GM18873 (cell line): ENCODE measurements at regions not wholly inside any gene's neighbourhood (a gene's known extent, or its start where the extent isn't known, plus 50 kb on each side); places are given as distances from the start of the nearest gene placed in this dataset.

Experiments used
- ATAC-seq: cut with Tn5 transposase; IDR thresholded peaks from one replicate; pipeline ENCODE4 v1.9.1; 2021; ENCODE audit warnings: mild to moderate bottlenecking, moderate library complexity, moderate number of reproducible peaks; ENCODE audit not compliant: unreplicated experiment, low FRiP score

- ATAC-seq = no peak
Observed at GRCh38 chr1:90502696-90503095, 214.4 kb downstream of the BARHL2 start.

DNA sequence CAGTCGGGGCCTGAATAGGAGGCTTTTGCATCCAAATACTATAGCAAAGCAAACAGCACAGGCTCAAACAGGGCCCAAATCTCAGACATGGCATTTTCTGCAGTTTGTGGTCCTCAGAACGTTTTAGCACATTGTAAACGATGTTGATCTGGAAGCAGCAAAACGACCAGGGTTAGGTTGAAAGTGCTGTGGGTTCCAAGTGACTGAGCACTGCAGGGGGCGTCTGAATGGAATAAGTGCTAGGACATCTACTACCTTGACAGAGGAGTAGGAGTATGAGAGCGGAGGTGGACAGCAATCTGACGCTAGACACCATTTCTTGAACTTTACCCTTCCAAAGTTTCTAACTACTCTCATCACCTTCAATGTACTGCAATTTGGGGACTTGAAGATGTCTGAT, 214.9 kb downstream of the BARHL2 start:
- no peak for ATAC-seq

- no peak for ATAC-seq
Observed at GRCh38 chr1:90501281-90501680, 215.8 kb downstream of the BARHL2 start.

DNA sequence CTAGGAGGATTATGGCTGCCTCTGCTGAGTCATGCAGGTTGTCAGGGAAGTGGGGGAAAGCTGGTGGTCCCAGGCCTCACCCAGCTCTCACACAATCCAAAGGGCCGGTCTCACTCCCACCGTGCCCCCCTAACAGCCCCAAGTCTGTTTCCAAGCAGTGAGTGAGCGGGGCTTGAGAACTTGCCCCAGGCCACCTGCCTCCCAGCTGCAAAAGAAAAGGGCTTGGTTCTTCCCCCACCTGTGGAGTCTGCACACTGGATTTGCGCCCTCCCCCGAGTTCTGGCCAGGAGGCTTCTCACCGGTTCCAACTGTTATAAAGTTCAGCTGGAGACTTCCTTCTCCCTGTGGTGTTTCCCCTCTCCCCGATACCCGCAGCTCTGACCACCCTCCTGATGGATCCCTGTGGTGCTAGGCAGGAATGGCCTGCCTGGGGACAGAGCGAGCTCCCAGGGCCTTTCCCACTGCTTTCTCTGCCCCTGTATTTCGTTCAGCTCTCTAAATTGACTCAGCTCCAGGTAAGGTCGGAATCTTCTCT, 222.3 kb downstream of the BARHL2 start:
- ATAC-seq = no peak

DNA sequence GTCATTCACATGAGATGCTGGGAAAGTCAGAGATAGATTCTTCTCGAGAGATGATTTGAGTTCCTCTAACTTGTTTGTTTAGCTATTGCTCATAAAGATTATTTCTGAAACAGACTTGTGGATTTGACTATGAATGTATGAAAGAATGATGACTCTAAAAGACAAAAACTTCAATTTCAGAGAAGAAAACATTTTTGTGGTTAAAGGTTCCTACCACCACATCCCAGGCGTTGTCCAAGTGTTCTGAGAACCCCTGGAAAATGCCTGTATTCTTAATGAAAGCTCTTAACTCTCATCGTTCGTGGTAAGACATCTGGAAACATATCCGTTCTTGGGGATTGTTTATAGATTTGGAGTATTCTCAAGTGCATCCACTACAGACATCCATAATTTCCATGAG, 228.7 kb downstream of the BARHL2 start:
- no peak for ATAC-seq

DNA sequence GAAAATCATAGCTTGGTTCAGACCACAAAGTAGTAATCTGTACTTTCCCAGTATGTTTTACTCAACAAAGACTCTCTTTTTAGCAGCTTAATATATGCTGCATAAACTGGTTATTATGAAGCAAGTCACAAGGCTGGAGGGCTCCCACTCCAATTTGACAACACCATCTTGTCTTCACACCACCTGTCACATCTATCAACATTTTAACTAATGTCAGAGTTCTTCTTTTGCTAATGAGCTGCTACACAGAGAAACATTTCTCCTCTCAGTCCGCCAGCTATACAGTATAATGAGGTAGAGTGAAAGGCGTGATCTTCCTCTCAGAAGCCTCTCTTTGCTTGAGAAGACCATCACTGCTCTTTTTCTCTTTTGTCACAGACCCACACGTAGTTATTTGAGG, 230.1 kb downstream of the BARHL2 start:
- ATAC-seq = no peak

DNA sequence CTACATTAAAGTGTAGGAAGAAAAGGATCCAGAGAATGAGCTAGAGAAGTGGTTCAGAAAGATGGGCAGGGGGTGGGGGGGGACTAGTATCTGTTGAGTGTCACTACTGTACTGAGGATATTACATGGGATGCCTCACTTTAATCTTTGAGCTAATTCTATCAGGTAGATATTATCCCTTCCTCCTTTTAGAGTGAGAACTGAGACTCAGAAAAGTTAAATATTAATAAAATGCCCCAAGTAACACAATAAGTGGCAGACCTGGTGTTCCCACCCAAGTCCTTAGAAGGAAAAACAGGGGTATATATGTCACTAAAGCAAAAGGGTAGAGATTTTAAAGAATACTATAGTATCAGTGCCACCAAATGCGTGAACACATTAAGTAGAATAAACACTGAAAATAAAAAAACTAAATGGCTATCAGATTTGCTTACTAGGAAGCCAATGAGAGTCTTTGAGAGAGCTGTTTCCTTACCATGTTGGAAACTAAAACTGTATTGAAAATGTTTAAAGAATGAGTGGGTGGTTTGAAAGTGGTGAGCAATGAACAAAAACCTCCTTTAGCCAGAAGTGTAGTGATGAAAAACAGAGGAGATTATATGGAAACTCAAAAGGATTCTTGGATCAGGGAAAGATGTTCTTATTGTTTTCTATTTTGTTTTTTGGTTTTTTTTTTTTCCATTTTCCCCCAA, 230.8 kb downstream of the BARHL2 start:
- no peak for ATAC-seq

DNA sequence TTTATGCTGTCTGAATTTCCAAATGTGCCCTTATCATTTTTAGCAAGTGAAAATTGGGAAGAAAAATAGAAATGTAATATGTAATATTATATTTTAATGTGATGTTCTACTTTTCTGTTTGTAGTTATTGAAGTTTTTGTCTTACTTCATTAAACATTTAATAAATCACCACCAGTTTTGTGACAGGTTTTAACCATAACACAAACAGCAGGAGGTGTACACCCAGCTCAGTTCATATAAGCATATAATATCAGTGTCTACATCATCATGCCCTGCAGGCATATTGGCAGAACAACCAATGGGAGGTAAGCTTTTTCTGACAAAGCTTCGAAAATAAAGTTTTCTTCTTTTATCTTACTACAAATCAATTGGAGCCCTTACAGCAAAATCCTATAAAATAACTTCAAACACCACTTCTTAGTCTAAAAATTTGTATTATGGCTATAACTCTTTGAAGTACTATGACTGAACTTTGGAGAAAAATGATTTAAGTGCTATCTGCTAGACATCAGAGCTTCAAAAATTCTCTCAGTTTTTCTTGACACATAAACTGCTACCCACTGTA, 236.7 kb downstream of the BARHL2 start:
- ATAC-seq = no peak

DNA sequence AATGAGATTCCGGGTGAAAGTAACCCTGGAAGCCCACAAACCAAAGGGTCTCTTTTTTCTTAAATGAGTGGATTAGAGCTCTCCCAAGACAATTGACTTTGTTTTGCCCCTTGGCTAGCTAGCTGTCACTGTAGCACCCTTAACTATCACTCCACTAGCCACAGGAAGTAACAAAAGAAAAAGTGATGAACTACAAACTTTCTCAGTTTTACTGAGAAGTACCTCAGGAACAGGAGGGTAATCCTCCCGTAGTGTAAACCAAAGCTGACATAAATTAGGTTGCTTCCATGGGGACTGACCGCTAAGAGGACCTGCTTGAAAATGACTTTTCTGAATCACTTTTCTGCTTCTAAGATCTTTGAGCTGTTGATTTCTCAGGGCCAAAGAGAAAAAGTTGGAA, 240.1 kb downstream of the BARHL2 start:
- no peak for ATAC-seq

- no peak for ATAC-seq
Observed at GRCh38 chr1:90476411-90476810, 240.7 kb downstream of the BARHL2 start.

- no peak for ATAC-seq
Observed at GRCh38 chr1:90475631-90476030, 241.5 kb downstream of the BARHL2 start.

- no peak for ATAC-seq
Observed at GRCh38 chr1:90474731-90475130, 242.4 kb downstream of the BARHL2 start.

DNA sequence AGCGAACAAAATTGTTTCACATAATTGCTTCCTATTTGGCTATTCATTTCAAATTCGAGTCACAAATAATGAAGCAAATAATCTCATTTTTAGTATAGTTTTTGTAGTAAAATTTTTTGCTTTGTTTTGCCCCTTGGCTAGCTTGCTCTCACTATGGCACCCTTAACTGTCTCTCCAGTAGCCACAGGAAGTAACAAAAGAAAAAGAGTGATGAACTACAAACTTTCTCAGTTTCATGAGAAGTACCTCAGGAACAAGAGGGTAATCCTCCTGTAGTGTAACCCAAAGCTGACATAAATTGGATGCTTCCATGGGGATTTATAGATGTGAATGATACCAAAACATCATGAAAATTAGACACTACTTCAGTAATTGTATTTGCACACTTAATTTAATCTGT, 242.9 kb downstream of the BARHL2 start:
- ATAC-seq = no peak

GRCh38 chr1:90472775-90473174, 244.3 kb downstream of the BARHL2 start:
- no peak for ATAC-seq

DNA sequence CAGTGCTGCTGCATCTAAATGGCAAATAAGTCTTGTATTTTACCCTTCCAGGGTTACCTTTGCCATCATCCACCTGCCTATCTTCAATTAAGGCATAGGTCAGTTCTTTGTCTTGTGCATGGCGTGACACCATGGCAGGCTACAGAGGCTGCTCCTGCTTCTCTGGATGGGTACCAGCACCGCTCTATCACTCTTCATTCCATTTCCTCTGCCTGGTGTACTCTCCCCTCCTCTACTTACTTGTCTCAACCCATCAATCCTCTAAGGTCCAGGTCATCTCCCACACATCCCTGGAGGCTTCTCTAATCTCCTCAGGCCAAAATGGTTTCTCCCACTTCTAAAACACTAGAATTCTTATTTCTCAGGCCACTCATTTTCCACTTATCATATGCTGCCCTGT, 257.5 kb downstream of the BARHL2 start:
- no peak for ATAC-seq

GRCh38 chr1:90457985-90458384, 259.1 kb downstream of the BARHL2 start:
- no peak for ATAC-seq

DNA sequence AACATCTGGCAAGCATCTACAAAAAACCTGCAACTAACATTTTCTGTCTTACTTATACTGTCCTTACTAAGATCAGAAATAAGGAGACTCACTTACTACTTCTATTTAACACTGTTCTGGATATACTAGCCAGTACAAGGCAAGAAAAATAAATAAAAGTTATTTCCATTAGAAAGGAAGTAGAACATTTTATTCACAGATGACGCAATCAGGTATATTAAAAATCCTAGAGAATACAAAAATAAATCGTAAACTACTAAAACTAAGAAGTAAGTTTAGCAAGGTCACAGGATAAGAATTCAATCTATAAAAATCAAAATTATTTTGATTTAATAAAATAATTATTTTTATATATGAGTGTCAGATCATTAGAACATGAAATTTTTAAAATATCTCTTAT, 264.6 kb downstream of the BARHL2 start:
- no peak for ATAC-seq

DNA sequence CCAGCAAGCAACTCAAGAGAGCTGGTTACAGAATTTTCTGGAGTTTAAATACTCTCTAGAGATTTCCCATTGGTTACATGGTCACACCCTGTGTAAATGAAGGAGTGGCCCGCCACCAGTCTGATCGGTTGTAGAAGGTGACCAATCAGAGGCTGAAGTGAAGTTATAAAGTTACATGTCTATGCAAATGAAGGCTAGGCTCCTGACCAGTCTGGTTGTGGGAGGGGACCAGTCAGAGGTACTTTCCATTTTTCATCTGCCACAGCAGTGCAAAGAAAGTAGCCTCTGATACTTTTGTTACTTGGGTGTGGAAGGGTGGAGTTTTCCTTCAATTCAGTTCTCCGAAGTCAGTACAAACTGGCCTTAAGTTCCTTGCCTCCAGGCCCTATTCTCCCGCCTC, 273.7 kb downstream of the BARHL2 start:
- ATAC-seq = no peak

DNA sequence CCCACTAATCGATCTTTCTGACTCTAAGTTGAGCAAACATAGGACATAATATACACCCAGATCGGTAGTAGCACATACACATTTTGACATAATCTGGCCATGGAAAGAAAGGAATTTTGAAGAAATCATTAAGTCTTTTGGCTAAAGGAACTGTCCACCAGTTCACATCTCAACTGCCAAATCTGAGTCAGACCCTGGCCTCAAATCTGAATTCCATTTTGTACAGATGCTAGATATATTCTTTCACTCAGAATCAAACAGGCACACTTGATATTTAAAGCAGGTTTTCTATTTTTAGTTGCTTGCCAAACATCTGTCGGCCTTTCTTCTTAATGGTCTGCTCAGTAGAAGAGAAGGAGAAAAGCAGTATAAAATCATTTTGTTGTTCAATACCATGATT, 281.8 kb downstream of the BARHL2 start:
- no peak for ATAC-seq

DNA sequence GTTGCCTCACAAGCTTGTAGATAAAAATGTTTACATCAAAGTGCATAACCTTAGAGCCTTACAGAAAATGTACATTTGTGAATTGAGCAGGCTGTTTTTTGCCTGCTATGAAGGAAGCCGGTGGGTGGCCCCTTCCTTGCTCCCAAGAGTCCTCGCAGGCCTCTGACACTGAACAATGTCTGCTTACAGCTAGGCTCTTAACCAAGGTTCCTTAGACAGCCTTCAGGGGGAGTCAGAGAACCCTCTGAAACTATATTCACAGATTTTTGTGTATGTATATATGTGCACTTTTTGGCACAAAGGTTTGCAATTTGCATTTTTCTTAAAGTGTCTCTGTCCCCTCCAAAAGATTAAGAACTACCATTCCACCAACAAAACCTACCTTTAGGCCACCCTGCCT, 282.6 kb downstream of the BARHL2 start:
- ATAC-seq = no peak

- ATAC-seq = no peak
Observed at GRCh38 chr1:90417126-90417525, 300.0 kb downstream of the BARHL2 start.

- ATAC-seq = no peak
Observed at GRCh38 chr1:90414201-90414600, 302.9 kb downstream of the BARHL2 start.
